Keratinocyte (primary cell): ENCODE measurements at regions not wholly inside any gene's neighbourhood (a gene's known extent, or its start where the extent isn't known, plus 50 kb on each side); places are given as distances from the start of the nearest gene placed in this dataset.

Experiments
- DNase-seq: peaks from one replicate; pipeline ENCODE4 v3.0.0-alpha.2; 2011; ENCODE audit warnings: low read depth, missing footprints, low spot score
- FAIRE-seq: peaks from 2 replicates; lab custom pipeline; 2011; peaks lifted over from hg19 to GRCh38; lab: Jason Lieb, UNC
- H2AFZ ChIP-seq: 2 replicates; pipeline ENCODE4 v1.6.0; 2012; ENCODE audit warnings: low read length, control low read depth, inconsistent platforms; ENCODE audit not compliant: control insufficient read depth
- H3K27ac ChIP-seq: 2 replicates; pipeline ENCODE4 v1.5.1; 2011; ENCODE audit warnings: low read length; ENCODE audit not compliant: control insufficient read depth, insufficient read depth
- H3K27me3 ChIP-seq: 3 replicates; pipeline ENCODE4 v1.6.0; 2011; ENCODE audit warnings: low read length; ENCODE audit not compliant: control insufficient read depth, insufficient read depth; ENCODE audit errors: extremely low read depth
- H3K36me3 ChIP-seq, 2 experiments: 2 replicates in 1 of 2; 3 replicates in 1 of 2; pipeline ENCODE4 v1.5.1; 2011; ENCODE audit warnings: low read length in 2 of 2, mild to moderate bottlenecking in 1 of 2; ENCODE audit not compliant: control insufficient read depth in 2 of 2, insufficient read depth in 2 of 2; ENCODE audit errors: extremely low read depth in 1 of 2
- H3K4me1 ChIP-seq: 3 replicates; pipeline ENCODE4 v1.5.1; 2011; ENCODE audit warnings: low read length; ENCODE audit not compliant: control insufficient read depth, insufficient read depth; ENCODE audit errors: extremely low read depth
- H3K4me2 ChIP-seq: 3 replicates; pipeline ENCODE4 v1.6.0; 2011; ENCODE audit warnings: low read depth, low read length; ENCODE audit not compliant: control insufficient read depth, insufficient read depth; ENCODE audit errors: extremely low read depth
- H3K4me3 ChIP-seq, 3 experiments: fragments of 200-600 bp in 1 of 3; sonication (generic) in 1 of 3; 2 replicates in 2 of 3; 3 replicates in 1 of 3; pipeline ENCODE4 v1.5.1; 2011 to 2016; ENCODE audit warnings: low read length in 3 of 3, mild to moderate bottlenecking in 3 of 3, control low read depth in 2 of 3, inconsistent platforms in 1 of 3, low read depth in 1 of 3, mixed read lengths in 1 of 3, mixed run types in 1 of 3, moderate library complexity in 1 of 3; ENCODE audit not compliant: control insufficient read depth in 2 of 3, insufficient read depth in 2 of 3; ENCODE audit errors: extremely low read depth in 1 of 3
- H3K79me2 ChIP-seq: 2 replicates; pipeline ENCODE4 v1.6.0; 2012; ENCODE audit warnings: low read length; ENCODE audit not compliant: control insufficient read depth, insufficient read depth
- H3K9ac ChIP-seq: 3 replicates; pipeline ENCODE4 v1.6.0; 2011; ENCODE audit warnings: low read length; ENCODE audit not compliant: control insufficient read depth, insufficient read depth; ENCODE audit errors: extremely low read depth
- H3K9me1 ChIP-seq: 3 replicates; pipeline ENCODE4 v1.6.0; 2011; ENCODE audit warnings: low read length; ENCODE audit not compliant: control insufficient read depth, insufficient read depth; ENCODE audit errors: extremely low read depth
- H3K9me3 ChIP-seq: 2 replicates; pipeline ENCODE4 v1.5.1; 2012; ENCODE audit warnings: low read depth, low read length; ENCODE audit not compliant: control insufficient read depth
- H4K20me1 ChIP-seq: 3 replicates; pipeline ENCODE4 v1.6.0; 2011; ENCODE audit warnings: low read length; ENCODE audit not compliant: control insufficient read depth, insufficient read depth; ENCODE audit errors: extremely low read depth
- EZH2 ChIP-seq: IDR thresholded peaks from one replicate; pipeline ENCODE4 v1.6.1; 2012; ENCODE audit warnings: inconsistent platforms, mild to moderate bottlenecking, low read length, moderate library complexity
- dilution Hi-C: fragments of 300-500 bp; cut with MboI; formaldehyde crosslinking; loops from one replicate; pipeline ENCODE4 v1.7.0; 2020; ENCODE audit warnings: low sequenced_read_pairs; ENCODE audit not compliant: extremely low pct_ligation_motif_present
- TF ChIP-seq, protein P1 (sequence below), 3 experiments: IDR thresholded peaks in 1 of 3; conservative IDR thresholded peaks in 1 of 3; optimal IDR thresholded peaks in 1 of 3; 2 replicates in 2 of 3; 3 replicates in 1 of 3; pipeline versions ENCODE3 to v1.5.1; 2011; ENCODE audit warnings: low read length in 3 of 3, mild to moderate bottlenecking in 3 of 3, moderate library complexity in 2 of 3, control low read depth in 1 of 3, inconsistent platforms in 1 of 3; ENCODE audit not compliant: insufficient read depth in 2 of 3; ENCODE audit errors: extremely low read depth in 1 of 3

GRCh38 chr2:220695397-220696279 is 876.5 kb downstream of the EPHA4 start:
- H3K79me2 ChIP-seq = no peaks in the 10 kb centered on the region
- H3K9me3 ChIP-seq = peaks cover 1% of the 10 kb centered on the region
- no peaks in the 10 kb centered on the region for H3K4me1 ChIP-seq
- no peaks in the 10 kb centered on the region for H3K27me3 ChIP-seq
- TF ChIP-seq, protein P1, sequence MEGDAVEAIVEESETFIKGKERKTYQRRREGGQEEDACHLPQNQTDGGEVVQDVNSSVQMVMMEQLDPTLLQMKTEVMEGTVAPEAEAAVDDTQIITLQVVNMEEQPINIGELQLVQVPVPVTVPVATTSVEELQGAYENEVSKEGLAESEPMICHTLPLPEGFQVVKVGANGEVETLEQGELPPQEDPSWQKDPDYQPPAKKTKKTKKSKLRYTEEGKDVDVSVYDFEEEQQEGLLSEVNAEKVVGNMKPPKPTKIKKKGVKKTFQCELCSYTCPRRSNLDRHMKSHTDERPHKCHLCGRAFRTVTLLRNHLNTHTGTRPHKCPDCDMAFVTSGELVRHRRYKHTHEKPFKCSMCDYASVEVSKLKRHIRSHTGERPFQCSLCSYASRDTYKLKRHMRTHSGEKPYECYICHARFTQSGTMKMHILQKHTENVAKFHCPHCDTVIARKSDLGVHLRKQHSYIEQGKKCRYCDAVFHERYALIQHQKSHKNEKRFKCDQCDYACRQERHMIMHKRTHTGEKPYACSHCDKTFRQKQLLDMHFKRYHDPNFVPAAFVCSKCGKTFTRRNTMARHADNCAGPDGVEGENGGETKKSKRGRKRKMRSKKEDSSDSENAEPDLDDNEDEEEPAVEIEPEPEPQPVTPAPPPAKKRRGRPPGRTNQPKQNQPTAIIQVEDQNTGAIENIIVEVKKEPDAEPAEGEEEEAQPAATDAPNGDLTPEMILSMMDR (optimal IDR thresholded peaks at IDR 0.05 in 1 of 3, IDR thresholded peaks at IDR 0.05 in 1 of 3, conservative IDR thresholded peaks at IDR 0.05 in 1 of 3; ENCODE audit: extremely low read depth in 1 of 3, insufficient read depth in 2 of 3, low read length in 3 of 3) = no peak
- TF ChIP-seq EZH2 = no peak
- H3K4me3 ChIP-seq = no peak overlapping the region
- dilution Hi-C loops = no loop called here
- H3K9ac ChIP-seq = no peak overlapping the region
- H3K27ac ChIP-seq = no peak overlapping the region
- H3K36me3 ChIP-seq = no peaks in the 10 kb centered on the region
- H2AFZ ChIP-seq = no peak overlapping the region
- no peak overlapping the region for H3K4me2 ChIP-seq
- no peaks in the 10 kb centered on the region for H3K9me1 ChIP-seq
- FAIRE-seq (no peak), DNase-seq (no peak)
- no peaks in the 10 kb centered on the region for H4K20me1 ChIP-seq

- H3K4me2 ChIP-seq = no peak overlapping the region
- no peaks in the 10 kb centered on the region for H3K36me3 ChIP-seq
- H3K27ac ChIP-seq = no peak overlapping the region
- DNase-seq = no peak
- no peak overlapping the region for H3K4me3 ChIP-seq
- H3K4me1 ChIP-seq = no peaks in the 10 kb centered on the region
- H3K79me2 ChIP-seq = no peaks in the 10 kb centered on the region
- no peaks in the 10 kb centered on the region for H4K20me1 ChIP-seq
- no peak for TF ChIP-seq EZH2
- TF ChIP-seq, protein P1 (optimal IDR thresholded peaks at IDR 0.05 in 1 of 3, IDR thresholded peaks at IDR 0.05 in 1 of 3, conservative IDR thresholded peaks at IDR 0.05 in 1 of 3; ENCODE audit: extremely low read depth in 1 of 3, insufficient read depth in 2 of 3, low read length in 3 of 3) = no peak
- dilution Hi-C loops = no loop called here
- H3K9me1 ChIP-seq = no peaks in the 10 kb centered on the region
- FAIRE-seq = no peak
- H3K27me3 ChIP-seq = no peaks in the 10 kb centered on the region
- H3K9ac ChIP-seq = no peak overlapping the region
- peaks cover 2% of the 10 kb centered on the region for H3K9me3 ChIP-seq
- H2AFZ ChIP-seq = no peak overlapping the region
These were observed 875.8 kb downstream of the EPHA4 start for GRCh38 chr2:220696280-220696669.
